ENCODE measurements at regions not wholly inside any gene's neighbourhood (a gene's known extent, or its start where the extent isn't known, plus 50 kb on each side); places are given as distances from the start of the nearest gene placed in this dataset.

- Mint-ChIP-seq H3K36me3 (ENCODE audit: insufficient read depth, unreplicated experiment) (no peaks in the 10 kb centered on the region), H3K27ac (ENCODE audit: unreplicated experiment) (no peak overlapping the region), H3K4me3 (ENCODE audit: low read depth, unreplicated experiment) (no peak overlapping the region), H3K9me3 (ENCODE audit: low read depth, unreplicated experiment) (no peaks in the 10 kb centered on the region), H3K27me3 (ENCODE audit: unreplicated experiment) (no peaks in the 10 kb centered on the region), H3K4me1 (ENCODE audit: low read depth, unreplicated experiment) (peaks cover 14% of the 10 kb centered on the region)
- no TSS peak for BruUV-seq (replicated peaks)
- intact Hi-C loops (cut with micrococcal nuclease; ENCODE audit: unreplicated experiment) = no loop called here
- no peak for TF ChIP-seq CTCF (IDR thresholded peaks at IDR 0.05; ENCODE audit: unreplicated experiment)
- no peak for DNase-seq
- CTCF ChIA-PET = no interaction called here
Observed at GRCh38 chr12:123057513-123058265, 77.2 kb downstream of the ARL6IP4 start.

- no peak overlapping the region for H3K27ac Mint-ChIP-seq (ENCODE audit: unreplicated experiment)
Observed at GRCh38 chr12:123056709-123057108, 76.2 kb downstream of the ARL6IP4 start.

GRCh38 chr12:123056053-123056452, 75.6 kb downstream of the ARL6IP4 start:
- no TSS peak for BruUV-seq (replicated peaks)
- Mint-ChIP-seq H3K9me3 (ENCODE audit: low read depth, unreplicated experiment) (no peaks in the 10 kb centered on the region), H3K27ac (ENCODE audit: unreplicated experiment) (no peak overlapping the region), H3K4me1 (ENCODE audit: low read depth, unreplicated experiment) (peaks cover 14% of the 10 kb centered on the region), H3K4me3 (ENCODE audit: low read depth, unreplicated experiment) (no peak overlapping the region), H3K27me3 (ENCODE audit: unreplicated experiment) (no peaks in the 10 kb centered on the region), H3K36me3 (ENCODE audit: insufficient read depth, unreplicated experiment) (no peaks in the 10 kb centered on the region)
- CTCF ChIA-PET = interaction anchor here (0.8 to 1.0 kb wide), 3 partner anchors 13 to 177 kb away, joined by 3 to 5 read pairs (median 3); partner anchors contain the start of genes MPHOSPH9 and MTRFR
- intact Hi-C loops (cut with micrococcal nuclease; ENCODE audit: unreplicated experiment) = no loop called here
- peak; percentile 20 for DNase-seq
- TF ChIP-seq CTCF (IDR thresholded peaks at IDR 0.05; ENCODE audit: unreplicated experiment) = no peak

More at GRCh38 chr12:123056709-123057108, 76.2 kb downstream of the ARL6IP4 start:
- BruUV-seq (replicated peaks) = no TSS peak
- CTCF ChIA-PET = interaction anchor here (0.8 to 1.0 kb wide), 3 partner anchors 14 to 176 kb away, joined by 3 to 5 read pairs (median 3); partner anchors contain the start of genes MPHOSPH9 and MTRFR
- Mint-ChIP-seq H3K4me1 (ENCODE audit: low read depth, unreplicated experiment) (peaks cover 14% of the 10 kb centered on the region), H3K4me3 (ENCODE audit: low read depth, unreplicated experiment) (no peak overlapping the region), H3K9me3 (ENCODE audit: low read depth, unreplicated experiment) (no peaks in the 10 kb centered on the region), H3K36me3 (ENCODE audit: insufficient read depth, unreplicated experiment) (no peaks in the 10 kb centered on the region), H3K27me3 (ENCODE audit: unreplicated experiment) (no peaks in the 10 kb centered on the region)
- no peak for TF ChIP-seq CTCF (IDR thresholded peaks at IDR 0.05; ENCODE audit: unreplicated experiment)
- intact Hi-C loops (cut with micrococcal nuclease; ENCODE audit: unreplicated experiment) = no loop called here
- no peak for DNase-seq

GRCh38 chr12:123055281-123055766, 74.8 kb downstream of the ARL6IP4 start:
- CTCF ChIA-PET = no interaction called here
- DNase-seq = no peak
- BruUV-seq (replicated peaks) = no TSS peak

More at GRCh38 chr12:123055281-123055766, 74.8 kb downstream of the ARL6IP4 start:
- Mint-ChIP-seq H3K4me3 (ENCODE audit: low read depth, unreplicated experiment) (no peak overlapping the region), H3K27me3 (ENCODE audit: unreplicated experiment) (no peaks in the 10 kb centered on the region), H3K9me3 (ENCODE audit: low read depth, unreplicated experiment) (no peaks in the 10 kb centered on the region), H3K27ac (ENCODE audit: unreplicated experiment) (no peak overlapping the region), H3K4me1 (ENCODE audit: low read depth, unreplicated experiment) (peaks cover 14% of the 10 kb centered on the region), H3K36me3 (ENCODE audit: insufficient read depth, unreplicated experiment) (no peaks in the 10 kb centered on the region)
- intact Hi-C loops (cut with micrococcal nuclease; ENCODE audit: unreplicated experiment) = no loop called here
- TF ChIP-seq CTCF (IDR thresholded peaks at IDR 0.05; ENCODE audit: unreplicated experiment) = no peak
